ENCODE measurements at regions not wholly inside any gene's neighbourhood (a gene's known extent, or its start where the extent isn't known, plus 50 kb on each side); places are given as distances from the start of the nearest gene placed in this dataset.
"Not testable (repeated sequence)": the region's sequence is repeated elsewhere in the genome, so short reads cannot be mapped to it uniquely, and the experiment has no call there.

DNA sequence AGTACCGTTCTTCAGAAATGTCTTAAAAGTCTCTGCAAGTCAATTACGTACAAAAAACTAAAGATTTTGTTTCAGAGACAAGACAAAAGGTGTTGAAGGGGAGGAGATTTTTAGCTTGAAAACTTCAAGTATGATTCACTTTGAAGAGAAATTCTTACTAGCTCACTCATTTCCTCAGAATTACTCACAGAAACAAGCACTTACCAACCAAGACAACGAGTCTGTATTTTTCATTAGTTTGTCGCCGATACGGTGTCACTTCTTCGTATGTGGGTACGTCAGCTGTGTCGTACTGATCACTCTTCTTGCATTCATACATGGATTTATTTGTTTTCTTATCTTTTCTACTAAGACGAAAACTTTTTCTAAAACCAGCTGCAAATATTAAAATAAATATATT, 90.6 kb upstream of the ODAD2 start:
- TF ChIP-seq EZH2phosphoT487 (IDR thresholded peaks at IDR 0.05; ENCODE audit: low read length): no peak
- TF ChIP-seq EZH2 (optimal IDR thresholded peaks at IDR 0.05; ENCODE audit: low read depth, low read length): no peak
- TF ChIP-seq, protein P1, sequence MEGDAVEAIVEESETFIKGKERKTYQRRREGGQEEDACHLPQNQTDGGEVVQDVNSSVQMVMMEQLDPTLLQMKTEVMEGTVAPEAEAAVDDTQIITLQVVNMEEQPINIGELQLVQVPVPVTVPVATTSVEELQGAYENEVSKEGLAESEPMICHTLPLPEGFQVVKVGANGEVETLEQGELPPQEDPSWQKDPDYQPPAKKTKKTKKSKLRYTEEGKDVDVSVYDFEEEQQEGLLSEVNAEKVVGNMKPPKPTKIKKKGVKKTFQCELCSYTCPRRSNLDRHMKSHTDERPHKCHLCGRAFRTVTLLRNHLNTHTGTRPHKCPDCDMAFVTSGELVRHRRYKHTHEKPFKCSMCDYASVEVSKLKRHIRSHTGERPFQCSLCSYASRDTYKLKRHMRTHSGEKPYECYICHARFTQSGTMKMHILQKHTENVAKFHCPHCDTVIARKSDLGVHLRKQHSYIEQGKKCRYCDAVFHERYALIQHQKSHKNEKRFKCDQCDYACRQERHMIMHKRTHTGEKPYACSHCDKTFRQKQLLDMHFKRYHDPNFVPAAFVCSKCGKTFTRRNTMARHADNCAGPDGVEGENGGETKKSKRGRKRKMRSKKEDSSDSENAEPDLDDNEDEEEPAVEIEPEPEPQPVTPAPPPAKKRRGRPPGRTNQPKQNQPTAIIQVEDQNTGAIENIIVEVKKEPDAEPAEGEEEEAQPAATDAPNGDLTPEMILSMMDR (IDR thresholded peaks at IDR 0.05; ENCODE audit: low read length): no peak
- no peak overlapping the region for H3K4me3 ChIP-seq (ENCODE audit: low read length)
- no peak for DNase-seq
- H4K20me1 ChIP-seq (ENCODE audit: insufficient read depth, low read length): no peaks in the 10 kb centered on the region
- no peaks in the 10 kb centered on the region for H3F3A ChIP-seq (ENCODE audit: insufficient read depth, low read length)
- no peaks in the 10 kb centered on the region for H3K9me2 ChIP-seq (replicated peaks; ENCODE audit: insufficient read depth, low read length)
- no peaks in the 10 kb centered on the region for H3K27me3 ChIP-seq (replicated peaks; ENCODE audit: insufficient read depth, low read length)
- no peaks in the 10 kb centered on the region for H3K79me2 ChIP-seq (ENCODE audit: low read length)
- no peak overlapping the region for H3K9ac ChIP-seq (ENCODE audit: low read length)
- no peak overlapping the region for H2AFZ ChIP-seq (ENCODE audit: low read length)
- H3K4me2 ChIP-seq (ENCODE audit: low read depth, low read length): no peak overlapping the region
- H3K27ac ChIP-seq (ENCODE audit: low read length): no peak overlapping the region
- H3K36me3 ChIP-seq (replicated peaks; ENCODE audit: insufficient read depth, low read length): no peaks in the 10 kb centered on the region
- no peaks in the 10 kb centered on the region for H3K9me3 ChIP-seq (replicated peaks; ENCODE audit: insufficient read depth, low read length)
- no peaks in the 10 kb centered on the region for H3K4me1 ChIP-seq (ENCODE audit: low read length)

DNA sequence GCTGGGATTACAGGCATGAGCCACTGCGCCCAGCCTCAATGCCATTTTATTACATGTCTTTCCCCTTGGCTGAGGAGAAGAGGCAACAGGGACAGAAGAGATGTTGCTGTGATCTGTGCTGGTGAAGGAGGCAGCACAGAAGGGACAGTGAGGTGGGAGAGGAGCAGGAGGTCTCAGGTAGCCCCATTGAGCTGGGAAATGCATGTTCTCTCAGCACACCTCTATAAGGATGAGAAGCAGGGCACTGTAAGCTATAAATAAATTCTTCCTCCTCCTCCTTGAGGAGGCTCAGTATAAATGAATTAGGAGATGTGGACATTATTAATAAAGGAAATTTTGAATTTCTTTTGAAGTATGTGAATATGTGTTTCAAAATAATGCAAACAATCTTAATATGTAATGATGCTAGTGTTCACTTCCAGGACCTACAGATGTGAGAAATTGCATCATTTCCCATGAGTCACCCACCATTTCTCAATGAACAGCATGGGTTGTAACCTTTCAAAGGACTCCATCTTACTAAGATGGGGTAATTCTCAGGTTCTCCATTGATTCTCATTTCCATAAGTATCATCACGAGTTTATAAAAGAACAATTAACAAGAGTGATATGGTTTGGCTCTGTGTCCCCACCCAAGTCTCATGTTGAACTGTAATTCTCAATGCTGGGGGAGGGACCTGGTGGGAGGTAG, 88.9 kb upstream of the ODAD2 start:
- no peaks in the 10 kb centered on the region for H4K20me1 ChIP-seq (ENCODE audit: insufficient read depth, low read length)
- no peaks in the 10 kb centered on the region for H3K4me1 ChIP-seq (ENCODE audit: low read length)
- H3K4me3 ChIP-seq (ENCODE audit: low read length): no peak overlapping the region
- no peak overlapping the region for H2AFZ ChIP-seq (ENCODE audit: low read length)
- no peak overlapping the region for H3K9ac ChIP-seq (ENCODE audit: low read length)
- TF ChIP-seq EZH2 (optimal IDR thresholded peaks at IDR 0.05; ENCODE audit: low read depth, low read length): no peak
- TF ChIP-seq, protein P1 (IDR thresholded peaks at IDR 0.05; ENCODE audit: low read length): no peak
- TF ChIP-seq EZH2phosphoT487 (IDR thresholded peaks at IDR 0.05; ENCODE audit: low read length): no peak
- DNase-seq: no peak
- no peaks in the 10 kb centered on the region for H3K9me2 ChIP-seq (replicated peaks; ENCODE audit: insufficient read depth, low read length)
- H3K36me3 ChIP-seq (replicated peaks; ENCODE audit: insufficient read depth, low read length): no peaks in the 10 kb centered on the region
- H3K27ac ChIP-seq (ENCODE audit: low read length): no peak overlapping the region
- no peaks in the 10 kb centered on the region for H3K79me2 ChIP-seq (ENCODE audit: low read length)
- H3F3A ChIP-seq (ENCODE audit: insufficient read depth, low read length): no peaks in the 10 kb centered on the region
- H3K4me2 ChIP-seq (ENCODE audit: low read depth, low read length): no peak overlapping the region
- no peaks in the 10 kb centered on the region for H3K9me3 ChIP-seq (replicated peaks; ENCODE audit: insufficient read depth, low read length)
- no peaks in the 10 kb centered on the region for H3K27me3 ChIP-seq (replicated peaks; ENCODE audit: insufficient read depth, low read length)

DNA sequence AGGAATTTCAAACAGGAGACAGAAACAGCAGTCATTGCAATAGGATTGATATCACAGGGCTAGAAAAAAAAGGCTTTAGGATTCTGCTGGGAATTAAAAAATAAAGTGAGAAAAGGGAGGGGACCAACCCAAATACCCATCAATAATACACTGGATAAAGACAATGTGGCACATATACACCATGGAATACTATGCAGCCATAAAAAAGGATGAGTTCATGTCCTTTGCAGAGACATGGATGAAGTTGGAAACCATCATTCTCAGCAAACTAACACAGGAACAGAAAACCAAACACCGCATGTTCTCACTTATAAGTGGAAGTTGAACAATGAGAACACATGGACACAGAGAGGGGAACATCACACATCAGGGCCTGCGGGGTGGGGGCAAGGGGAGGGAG, 86.9 kb upstream of the ODAD2 start:
- not testable (repeated sequence) for H3K27ac ChIP-seq (ENCODE audit: low read length); H3K9ac ChIP-seq (ENCODE audit: low read length); DNase-seq; H3K27me3 ChIP-seq (replicated peaks; ENCODE audit: insufficient read depth, low read length); H4K20me1 ChIP-seq (ENCODE audit: insufficient read depth, low read length); H3F3A ChIP-seq (ENCODE audit: insufficient read depth, low read length); H3K9me2 ChIP-seq (replicated peaks; ENCODE audit: insufficient read depth, low read length); H3K36me3 ChIP-seq (replicated peaks; ENCODE audit: insufficient read depth, low read length); H3K4me1 ChIP-seq (ENCODE audit: low read length); H3K9me3 ChIP-seq (replicated peaks; ENCODE audit: insufficient read depth, low read length); H3K4me2 ChIP-seq (ENCODE audit: low read depth, low read length); H3K4me3 ChIP-seq (ENCODE audit: low read length); H2AFZ ChIP-seq (ENCODE audit: low read length); H3K79me2 ChIP-seq (ENCODE audit: low read length)

DNA sequence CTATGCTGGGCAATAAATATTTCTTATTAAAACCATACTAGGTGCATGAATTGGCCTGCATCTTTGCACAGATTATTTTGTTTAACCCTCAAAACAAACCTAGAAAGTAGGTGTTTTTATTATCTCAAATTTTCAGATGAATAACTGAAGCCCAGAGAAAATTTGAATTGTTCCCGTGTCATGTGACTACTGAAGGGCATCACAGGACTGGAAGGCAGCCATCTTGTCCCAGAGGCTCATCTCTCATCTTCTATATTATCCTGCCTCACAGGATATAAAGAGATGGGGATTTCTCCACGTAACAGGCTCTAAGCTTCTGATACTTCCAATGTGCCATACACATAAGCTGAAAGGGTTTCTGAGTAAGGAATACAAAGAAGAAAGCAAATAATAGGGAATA, 84.0 kb upstream of the ODAD2 start:
- no peaks in the 10 kb centered on the region for H3F3A ChIP-seq (ENCODE audit: insufficient read depth, low read length)
- no peaks in the 10 kb centered on the region for H4K20me1 ChIP-seq (ENCODE audit: insufficient read depth, low read length)
- H3K9ac ChIP-seq (ENCODE audit: low read length): no peak overlapping the region
- no peaks in the 10 kb centered on the region for H3K4me1 ChIP-seq (ENCODE audit: low read length)
- no peak overlapping the region for H3K27ac ChIP-seq (ENCODE audit: low read length)
- TF ChIP-seq, protein P1 (IDR thresholded peaks at IDR 0.05; ENCODE audit: low read length): no peak
- TF ChIP-seq EZH2 (optimal IDR thresholded peaks at IDR 0.05; ENCODE audit: low read depth, low read length) (no peak), EZH2phosphoT487 (IDR thresholded peaks at IDR 0.05; ENCODE audit: low read length) (no peak)
- H3K79me2 ChIP-seq (ENCODE audit: low read length): no peaks in the 10 kb centered on the region
- no peak overlapping the region for H3K4me3 ChIP-seq (ENCODE audit: low read length)
- H3K4me2 ChIP-seq (ENCODE audit: low read depth, low read length): no peak overlapping the region
- no peak overlapping the region for H2AFZ ChIP-seq (ENCODE audit: low read length)
- no peaks in the 10 kb centered on the region for H3K9me2 ChIP-seq (replicated peaks; ENCODE audit: insufficient read depth, low read length)
- no peaks in the 10 kb centered on the region for H3K9me3 ChIP-seq (replicated peaks; ENCODE audit: insufficient read depth, low read length)
- H3K36me3 ChIP-seq (replicated peaks; ENCODE audit: insufficient read depth, low read length): no peaks in the 10 kb centered on the region
- no peak for DNase-seq
- no peaks in the 10 kb centered on the region for H3K27me3 ChIP-seq (replicated peaks; ENCODE audit: insufficient read depth, low read length)

All from MM.1S (cell line).